H9 (cell line): ENCODE measurements at regions not wholly inside any gene's neighbourhood (a gene's known extent, or its start where the extent isn't known, plus 50 kb on each side); places are given as distances from the start of the nearest gene placed in this dataset.
A peak's percentile ranks its signal among the peaks of the same experiment; 100 is the strongest.

Experiments used
- DNase-seq: peaks from one replicate; pipeline ENCODE4 v3.0.0-alpha.2; 2017
- H2AFZ ChIP-seq: one replicate; pipeline ENCODE4 v1.6.1; 2013; ENCODE audit warnings: mild to moderate bottlenecking, low read length, control low read depth, moderate library complexity
- H2AK5ac ChIP-seq: 2 replicates; pipeline ENCODE4 v1.6.1; 2013; ENCODE audit warnings: low read length, control low read depth, mixed read lengths; ENCODE audit not compliant: insufficient read length
- H2BK120ac ChIP-seq: one replicate; pipeline ENCODE4 v1.6.1; 2013; ENCODE audit warnings: low read depth, mild to moderate bottlenecking, low read length, control low read depth, inconsistent platforms; ENCODE audit not compliant: poor library complexity, severe bottlenecking
- H2BK12ac ChIP-seq: 2 replicates; pipeline ENCODE4 v1.6.1; 2013; ENCODE audit warnings: low read length, control low read depth, mixed read lengths, low read depth; ENCODE audit not compliant: insufficient read length
- H2BK15ac ChIP-seq: 2 replicates; pipeline ENCODE4 v1.6.1; 2013; ENCODE audit warnings: low read depth, low read length, control low read depth
- H2BK20ac ChIP-seq: one replicate; pipeline ENCODE4 v1.6.1; 2013; ENCODE audit warnings: low read depth, mild to moderate bottlenecking, low read length, control low read depth, inconsistent platforms; ENCODE audit not compliant: poor library complexity, severe bottlenecking
- H2BK5ac ChIP-seq: 2 replicates; pipeline ENCODE4 v1.6.1; 2013; ENCODE audit warnings: low read length, control low read depth, mixed read lengths; ENCODE audit not compliant: insufficient read length
- H3K14ac ChIP-seq: 2 replicates; pipeline ENCODE4 v1.6.1; 2013; ENCODE audit warnings: low read length, control low read depth; ENCODE audit not compliant: insufficient read depth
- H3K18ac ChIP-seq: 2 replicates; pipeline ENCODE4 v1.6.1; 2013; ENCODE audit warnings: low read depth, mild to moderate bottlenecking, mixed read lengths, low read length, control low read depth; ENCODE audit not compliant: insufficient read length
- H3K23ac ChIP-seq: 2 replicates; pipeline ENCODE4 v1.6.1; 2013; ENCODE audit warnings: low read length, control low read depth, mixed read lengths, low read depth; ENCODE audit not compliant: insufficient read length
- H3K23me2 ChIP-seq: 2 replicates; pipeline ENCODE4 v1.6.1; 2013; ENCODE audit warnings: low read depth, mild to moderate bottlenecking, mixed read lengths, low read length, control low read depth; ENCODE audit not compliant: insufficient read length, poor library complexity, severe bottlenecking
- H3K27ac ChIP-seq: 2 replicates; pipeline ENCODE4 v1.5.1; 2013; ENCODE audit warnings: low read length, control low read depth, mixed read lengths, low read depth; ENCODE audit not compliant: insufficient read length
- H3K27me3 ChIP-seq: 2 replicates; pipeline ENCODE4 v1.6.1; 2013; ENCODE audit warnings: low read length, control low read depth, inconsistent platforms; ENCODE audit not compliant: insufficient read depth
- H3K4ac ChIP-seq: 2 replicates; pipeline ENCODE4 v1.6.1; 2013; ENCODE audit warnings: low read depth, mild to moderate bottlenecking, control low read depth, inconsistent platforms, low read length, moderate library complexity
- H3K4me1 ChIP-seq: 2 replicates; pipeline ENCODE4 v1.6.1; 2013; ENCODE audit warnings: low read length, control low read depth, inconsistent platforms; ENCODE audit not compliant: insufficient read depth
- H3K4me2 ChIP-seq: 2 replicates; pipeline ENCODE4 v1.6.1; 2013; ENCODE audit warnings: low read length, control low read depth, mixed read lengths; ENCODE audit not compliant: insufficient read length, insufficient read depth
- H3K56ac ChIP-seq: 2 replicates; pipeline ENCODE4 v1.6.1; 2013; ENCODE audit warnings: low read depth, mild to moderate bottlenecking, mixed read lengths, low read length, control low read depth; ENCODE audit not compliant: insufficient read length
- H3K79me1 ChIP-seq: 2 replicates; pipeline ENCODE4 v1.6.1; 2013; ENCODE audit warnings: low read depth, mild to moderate bottlenecking, moderate library complexity, low read length, control low read depth, inconsistent platforms; ENCODE audit not compliant: insufficient read depth, poor library complexity, severe bottlenecking
- H3K79me2 ChIP-seq: 2 replicates; pipeline ENCODE4 v1.6.1; 2013; ENCODE audit warnings: low read length, control low read depth, inconsistent platforms; ENCODE audit not compliant: insufficient read depth
- H3K9ac ChIP-seq: 2 replicates; pipeline ENCODE4 v1.6.1; 2013; ENCODE audit warnings: low read length, control low read depth, mixed read lengths; ENCODE audit not compliant: insufficient read length; ENCODE audit errors: extremely low read depth
- H3K9me3 ChIP-seq: one replicate; pipeline ENCODE4 v1.6.1; 2013; ENCODE audit warnings: low read depth, low read length, inconsistent platforms; ENCODE audit not compliant: control insufficient read depth
- H3T11ph ChIP-seq: one replicate; pipeline ENCODE4 v1.6.1; 2013; ENCODE audit warnings: mild to moderate bottlenecking, low read length, control low read depth, inconsistent platforms
- H4K20me1 ChIP-seq: one replicate; pipeline ENCODE4 v1.6.1; 2013; ENCODE audit not compliant: control insufficient read depth, insufficient read length, insufficient read depth
- H4K5ac ChIP-seq: 2 replicates; pipeline ENCODE4 v1.6.1; 2013; ENCODE audit warnings: low read depth, mild to moderate bottlenecking, mixed read lengths, low read length, control low read depth; ENCODE audit not compliant: insufficient read length
- H4K8ac ChIP-seq: replicated peaks from 2 replicates; pipeline ENCODE4 v1.6.1; 2013; ENCODE audit warnings: low read length, control low read depth, mixed read lengths, low read depth; ENCODE audit not compliant: insufficient read length
- H4K91ac ChIP-seq: 2 replicates; pipeline ENCODE4 v1.6.1; 2013; ENCODE audit warnings: low read depth, mild to moderate bottlenecking, moderate library complexity, mixed read lengths, low read length, control low read depth; ENCODE audit not compliant: insufficient read length
- H3K27ac Mint-ChIP-seq, 3 experiments: 2 replicates in 2 of 3; 3 replicates in 1 of 3; pipeline ENCODE4 v1.8.0; 2020 to 2021; ENCODE audit warnings: mixed read lengths in 3 of 3, mild to moderate bottlenecking in 1 of 3, moderate library complexity in 1 of 3
- H3K27me3 Mint-ChIP-seq: 2 replicates; pipeline ENCODE4 v1.8.0; 2021; ENCODE audit warnings: low read depth, mild to moderate bottlenecking, moderate library complexity, mixed read lengths
- H3K36me3 Mint-ChIP-seq, 3 experiments: 2 replicates in 2 of 3; 3 replicates in 1 of 3; pipeline ENCODE4 v1.8.0; 2020 to 2021; ENCODE audit warnings: low read depth in 3 of 3, mixed read lengths in 3 of 3; ENCODE audit not compliant: insufficient read depth in 1 of 3
- H3K4me1 Mint-ChIP-seq, 2 experiments: 2 replicates each; pipeline ENCODE4 v1.8.0; 2020; ENCODE audit warnings: mixed read lengths in 2 of 2
- H3K4me3 Mint-ChIP-seq, 2 experiments: 2 replicates in 1 of 2; 3 replicates in 1 of 2; pipeline ENCODE4 v1.8.0; 2020 to 2021; ENCODE audit warnings: mild to moderate bottlenecking in 2 of 2, mixed read lengths in 2 of 2, moderate library complexity in 1 of 2
- H3K9me3 Mint-ChIP-seq, 2 experiments: 2 replicates in 1 of 2; 3 replicates in 1 of 2; pipeline ENCODE4 v1.8.0; 2020; ENCODE audit warnings: mild to moderate bottlenecking in 2 of 2, mixed read lengths in 2 of 2, moderate library complexity in 1 of 2
- CTCF ChIP-seq: fragments of 200-600 bp; sonication (generic); conservative IDR thresholded peaks from 3 replicates; pipeline ENCODE4 v1.8.0; 2021; ENCODE audit warnings: antibody characterized with exemption, mild to moderate bottlenecking
- WGBS: extraction: QIAGEN DNeasy Blood & Tissue Kit; methylation state at CpG from one replicate; pipeline ENCODE4 v1.1.7; 2013; ENCODE audit warnings: missing lambda C conversion rate, low lambda C conversion rate, mixed read lengths; ENCODE audit not compliant: insufficient read length; ENCODE audit errors: extremely low coverage; 5-methylcytosine and 5-hydroxymethylcytosine counted together

GRCh38 chr1:58250587-58250948, 296.0 kb downstream of the OMA1 start:
- Histone ChIP-seq H3K4me1 (no peaks in the 10 kb centered on the region; the same call in none of the 2 replicates), H2BK120ac (no peak overlapping the region), H2BK12ac (no peak overlapping the region), H3K79me1 (no peaks in the 10 kb centered on the region), H3K27me3 (peaks cover 16% of the 10 kb centered on the region), H3K9me3 (no peaks in the 10 kb centered on the region), H3T11ph (no peak overlapping the region), H3K4me2 (peak overlapping the region; percentile 95), H3K23me2 (peaks cover 16% of the 10 kb centered on the region), H4K8ac (no peak overlapping the region), H3K18ac (no peak overlapping the region), H2BK15ac (no peak overlapping the region), H3K23ac (no peak overlapping the region), H4K5ac (no peak overlapping the region), H4K91ac (no peak overlapping the region), H3K9ac (no peak overlapping the region), H3K4ac (no peak overlapping the region), H2BK5ac (no peak overlapping the region), H3K14ac (no peak overlapping the region), H3K56ac (no peak overlapping the region), H4K20me1 (no peaks in the 10 kb centered on the region), H2AK5ac (no peak overlapping the region), H3K27ac (no peak overlapping the region), H2BK20ac (no peak overlapping the region), H3K79me2 (no peaks in the 10 kb centered on the region), H2AFZ (no peak overlapping the region)
- H3K9me3 Mint-ChIP-seq = peaks cover 4% of the 10 kb centered on the region in 2 experiments; a peak in 3 of 5 replicates
- peak overlapping the region; percentile 83 to 91 for H3K4me3 Mint-ChIP-seq
- peaks cover 29 to 35% of the 10 kb centered on the region in 2 experiments for H3K4me1 Mint-ChIP-seq
- H3K36me3 Mint-ChIP-seq = peaks cover 0 to 4% (median 3%) of the 10 kb centered on the region in 3 experiments; a peak in 2 of 7 replicates
- no peak for TF ChIP-seq CTCF
- H3K27ac Mint-ChIP-seq = no peak overlapping the region
- no peak for DNase-seq
- H3K27me3 Mint-ChIP-seq = peaks cover 49% of the 10 kb centered on the region
- no CpG with 5 or more reads among the region's 9 CpGs for WGBS
